NOMO-1 treated with dmso at 0.1 percent for 144 hours (cell line): ENCODE measurements at regions not wholly inside any gene's neighbourhood (a gene's known extent, or its start where the extent isn't known, plus 50 kb on each side); places are given as distances from the start of the nearest gene placed in this dataset.

Experiments used
- DNase-seq: peaks from one replicate; lab custom pipeline; 2025; ENCODE audit not compliant: unreplicated experiment; lab: John Stamatoyannopoulos, UW

DNA sequence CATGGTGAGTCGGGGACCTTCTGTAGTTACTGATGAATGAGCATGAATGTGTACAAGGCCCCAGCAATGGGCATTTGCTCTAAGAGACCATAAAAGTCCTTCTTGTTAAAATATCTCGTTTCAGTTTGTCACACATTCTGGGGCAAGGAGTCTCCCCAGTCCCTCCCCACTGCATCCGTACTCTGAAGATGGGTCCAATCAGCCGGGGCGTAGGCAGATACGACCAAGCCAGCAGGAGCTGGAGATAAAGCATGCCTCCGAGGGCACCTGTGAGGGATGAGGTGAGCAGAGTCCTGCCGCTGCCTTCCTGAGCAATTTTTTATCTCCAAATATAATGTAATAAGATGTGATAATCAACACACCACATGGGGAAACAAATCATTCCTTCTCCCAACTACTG lies 528.5 kb downstream of the BCL11B start:
- DNase-seq = no peak

DNA sequence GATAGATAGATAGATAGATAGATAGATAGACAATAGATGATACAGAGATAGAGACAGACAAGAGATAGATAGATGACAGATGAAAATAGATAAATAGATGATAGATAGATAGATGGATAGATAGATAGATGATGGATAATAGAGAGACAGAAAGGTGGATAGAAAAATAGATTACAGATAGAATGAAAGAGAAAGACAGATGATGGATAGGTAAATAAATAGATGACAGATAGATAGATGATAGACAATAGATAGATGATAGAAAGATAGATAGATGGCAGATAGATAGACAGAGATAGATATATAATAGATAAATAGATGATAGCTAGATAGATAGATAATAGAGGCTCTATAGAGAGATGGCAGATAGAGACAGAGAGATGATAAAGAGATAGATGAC lies 523.0 kb downstream of the BCL11B start:
- no peak for DNase-seq

DNA sequence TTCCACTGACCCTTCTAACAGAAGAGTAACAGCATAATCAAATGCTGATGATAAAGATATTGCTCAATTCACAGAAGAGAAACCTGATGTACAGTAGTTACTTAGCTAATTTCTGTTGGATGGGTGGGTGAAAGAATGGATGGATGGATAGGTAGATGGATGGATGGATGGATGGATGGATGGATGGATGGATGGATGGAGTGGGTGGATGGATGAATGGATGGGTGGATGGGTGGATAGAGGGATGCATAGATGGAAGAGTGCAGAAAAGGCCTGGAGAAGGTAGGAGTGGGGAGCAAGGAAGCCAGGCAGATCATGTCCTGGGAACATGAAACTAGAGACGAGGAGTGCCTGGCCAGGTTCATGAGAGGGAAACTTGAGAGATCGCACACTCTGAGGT lies 520.9 kb downstream of the BCL11B start:
- DNase-seq = no peak

DNA sequence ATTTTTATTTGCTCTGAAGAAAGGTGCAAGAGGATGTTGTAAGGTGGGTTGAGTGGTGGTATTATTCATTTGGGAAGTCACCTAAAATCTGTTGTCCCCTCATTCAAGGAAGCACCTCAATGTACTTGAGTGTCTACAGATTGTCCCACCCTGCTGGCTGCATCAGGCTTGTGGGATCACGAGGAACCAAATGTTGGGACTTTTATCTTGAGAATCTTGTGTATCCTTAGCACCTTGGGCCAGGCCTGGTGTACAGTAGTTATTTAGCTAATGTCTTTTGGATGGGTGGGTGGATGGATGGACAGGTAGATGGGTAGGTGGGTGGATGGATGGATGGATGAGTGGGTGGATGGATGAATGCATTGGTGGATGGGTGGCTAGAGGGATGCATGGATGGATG lies 519.3 kb downstream of the BCL11B start:
- no peak for DNase-seq

DNA sequence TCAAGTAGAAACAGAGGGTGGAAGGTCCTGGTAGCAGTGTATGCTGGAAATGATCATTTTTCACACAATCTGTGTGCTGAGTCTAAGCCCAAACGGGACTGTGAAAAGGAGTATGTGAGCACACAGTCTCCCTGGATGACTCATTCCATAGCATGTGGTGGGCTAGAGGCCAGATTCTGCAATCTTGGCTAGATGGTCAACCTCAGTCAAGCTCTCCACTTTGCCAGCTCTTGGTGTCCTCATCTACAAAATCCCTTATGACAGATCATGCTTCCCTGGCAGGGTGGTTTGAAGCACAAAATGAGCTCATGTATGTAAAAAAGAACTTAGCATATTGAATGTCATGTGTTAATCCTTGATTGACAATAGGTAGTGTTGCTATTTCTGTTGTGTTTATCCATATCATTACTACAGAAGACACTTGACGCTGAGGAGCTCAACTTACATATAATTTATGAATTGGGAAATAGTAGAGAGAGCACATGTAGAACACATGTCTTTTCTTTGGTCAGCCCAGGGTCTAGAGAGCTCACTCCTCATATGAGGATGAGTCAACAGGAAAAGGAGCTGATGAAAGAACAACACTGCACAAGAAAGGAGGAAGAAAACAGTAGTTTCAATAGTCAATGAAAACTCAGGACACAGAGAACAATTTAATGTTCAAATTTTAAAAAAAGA lies 517.5 kb downstream of the BCL11B start:
- DNase-seq = peak; percentile 51

DNA sequence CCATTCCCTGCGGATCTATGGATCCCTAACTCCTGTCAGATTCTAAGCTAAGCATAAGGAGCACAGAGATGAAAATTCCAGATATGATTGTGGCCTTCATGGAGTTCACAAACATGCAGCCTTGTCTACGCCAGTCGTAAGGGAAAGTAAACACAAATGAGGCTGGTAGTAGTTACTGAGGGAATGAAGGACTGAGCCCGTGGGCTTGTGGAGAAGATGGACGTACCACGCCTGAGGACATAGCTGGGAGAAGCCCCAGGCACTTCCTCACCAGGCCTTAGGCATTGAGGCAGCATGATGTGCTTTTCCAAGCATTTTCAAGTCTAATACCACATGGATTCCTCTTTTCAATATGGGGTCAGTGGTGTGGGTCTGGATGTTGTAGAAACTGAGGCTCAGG lies 515.2 kb downstream of the BCL11B start:
- no peak for DNase-seq

DNA sequence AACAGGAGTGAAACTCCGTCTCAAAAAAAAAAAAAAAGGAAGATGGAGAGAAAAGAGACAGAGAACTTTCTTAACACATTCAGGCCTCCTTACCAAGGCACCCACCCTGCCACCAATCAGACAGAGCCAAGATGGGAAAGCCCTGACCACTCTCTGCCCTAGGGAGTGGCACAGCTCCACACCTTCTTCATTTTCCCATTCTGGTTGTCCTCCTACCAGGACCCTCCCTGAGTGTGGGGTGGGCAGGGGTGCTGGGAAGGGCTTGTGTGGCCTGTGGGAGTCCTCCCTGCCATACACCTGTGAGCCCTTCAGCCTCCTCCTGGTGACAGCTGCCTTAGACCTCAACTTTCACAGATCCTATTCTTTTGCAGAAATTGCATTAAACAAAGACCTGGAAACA lies 513.6 kb downstream of the BCL11B start:
- DNase-seq = no peak

DNA sequence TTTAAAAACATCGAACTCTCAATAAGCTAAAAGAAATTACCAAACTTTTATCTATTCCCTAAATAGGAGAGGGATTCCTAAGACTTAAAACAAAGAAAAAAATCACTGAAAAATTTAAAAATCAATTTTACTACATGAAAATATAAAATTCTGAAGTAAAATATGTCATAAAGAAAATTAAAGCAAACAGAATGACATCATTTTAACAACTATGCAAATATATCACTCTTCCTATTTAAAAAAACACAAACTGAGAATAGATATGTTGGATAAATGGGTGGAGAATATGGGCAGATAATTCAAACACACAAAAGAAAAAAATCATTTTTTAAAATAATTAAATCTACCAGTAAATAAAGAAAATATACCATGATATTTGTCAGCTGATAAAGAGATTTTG lies 510.0 kb downstream of the BCL11B start:
- DNase-seq = no peak

DNA sequence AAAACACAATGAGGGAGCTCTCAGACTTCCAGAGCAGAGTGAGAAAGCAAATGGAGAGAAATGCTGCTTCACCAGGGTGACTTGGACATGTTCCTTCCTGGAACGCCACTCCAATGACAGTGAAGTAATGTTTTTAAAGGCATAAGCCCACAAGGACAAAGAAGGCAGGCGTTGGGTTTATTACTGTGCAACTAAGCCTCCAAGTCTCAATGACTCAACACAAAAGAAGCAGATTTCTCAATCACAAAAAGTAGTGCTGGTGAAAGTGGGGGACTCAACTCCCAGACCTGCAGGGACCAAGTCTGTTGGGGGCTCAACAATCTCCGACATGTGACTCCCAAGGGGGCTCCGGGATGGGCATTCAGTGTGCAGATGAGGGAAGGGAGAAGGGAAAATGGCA lies 505.2 kb downstream of the BCL11B start:
- DNase-seq = no peak

DNA sequence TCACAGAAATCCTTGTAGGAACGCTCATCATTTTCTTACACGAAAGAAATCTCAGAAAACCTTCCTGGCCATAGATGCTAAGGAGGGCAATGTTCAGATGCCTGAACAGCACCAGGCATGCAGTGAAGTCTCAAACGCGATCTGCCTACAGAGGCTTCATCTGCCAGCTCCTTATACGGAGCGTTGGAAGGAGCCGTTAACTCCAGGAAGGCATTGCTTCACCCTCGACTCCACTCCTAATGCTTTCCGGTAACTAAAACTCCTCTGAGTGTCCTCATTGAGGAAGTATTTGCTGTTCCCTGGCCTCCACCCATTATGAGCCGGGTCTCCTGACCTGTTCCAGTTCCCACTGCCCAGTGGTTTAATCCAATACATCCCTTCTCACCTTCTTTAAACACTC lies 502.7 kb downstream of the BCL11B start:
- DNase-seq = no peak

DNA sequence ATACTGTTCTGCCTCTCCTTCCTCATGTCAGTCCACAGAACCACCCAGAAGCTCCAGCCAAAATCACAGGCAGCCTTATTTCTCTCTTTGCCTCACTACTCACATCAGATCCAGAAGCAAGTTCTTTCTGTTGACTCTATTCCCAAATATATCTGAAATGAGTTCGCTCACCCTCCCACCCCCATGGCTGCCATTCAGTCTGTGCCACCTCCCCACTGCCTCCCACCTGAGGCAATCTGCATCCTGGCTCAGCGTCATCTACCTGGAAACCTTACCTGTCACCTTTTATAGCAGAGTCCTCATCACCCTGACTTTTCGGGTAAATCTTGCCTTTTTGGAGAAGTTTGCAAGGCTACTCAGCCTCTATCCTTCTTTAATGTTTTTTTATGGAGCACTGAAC lies 501.8 kb downstream of the BCL11B start:
- DNase-seq = no peak

DNA sequence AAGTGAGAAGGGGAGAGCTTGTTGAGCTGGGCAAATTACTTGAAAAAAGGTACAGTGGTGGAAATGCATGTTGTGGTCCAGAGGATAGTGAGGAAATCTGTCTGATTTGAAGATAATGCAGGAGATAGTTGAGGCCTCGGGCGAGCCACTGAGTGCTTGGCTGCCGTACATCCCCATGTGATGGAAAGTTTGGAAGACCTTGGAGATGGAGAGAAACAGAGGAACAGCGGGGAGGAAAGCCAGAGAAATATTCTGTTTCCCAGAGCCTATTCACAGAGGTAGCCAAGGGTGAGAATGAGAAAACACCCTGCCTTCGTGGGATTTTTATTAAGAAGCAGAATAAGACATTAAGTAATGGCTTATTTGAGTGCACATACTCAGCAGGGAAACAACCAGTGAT lies 498.2 kb downstream of the BCL11B start:
- no peak for DNase-seq

DNA sequence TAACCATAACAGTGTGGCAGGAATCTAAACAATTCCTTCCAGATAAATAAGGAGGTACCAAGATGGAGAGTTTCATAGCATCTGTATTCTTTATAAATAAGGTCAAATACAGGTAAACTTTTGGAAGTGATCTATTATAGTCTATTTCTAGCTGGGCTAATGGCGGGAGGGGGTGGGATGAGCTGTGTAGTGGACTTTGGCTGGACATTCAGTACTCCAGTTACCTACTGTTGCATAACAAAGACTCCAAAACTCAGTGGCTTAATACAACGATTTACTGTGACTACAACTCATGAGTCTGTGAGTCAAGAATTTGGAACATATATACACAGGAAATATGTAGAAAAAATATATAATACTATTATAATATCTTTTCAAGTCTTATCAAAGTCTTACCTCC lies 496.1 kb downstream of the BCL11B start:
- no peak for DNase-seq

DNA sequence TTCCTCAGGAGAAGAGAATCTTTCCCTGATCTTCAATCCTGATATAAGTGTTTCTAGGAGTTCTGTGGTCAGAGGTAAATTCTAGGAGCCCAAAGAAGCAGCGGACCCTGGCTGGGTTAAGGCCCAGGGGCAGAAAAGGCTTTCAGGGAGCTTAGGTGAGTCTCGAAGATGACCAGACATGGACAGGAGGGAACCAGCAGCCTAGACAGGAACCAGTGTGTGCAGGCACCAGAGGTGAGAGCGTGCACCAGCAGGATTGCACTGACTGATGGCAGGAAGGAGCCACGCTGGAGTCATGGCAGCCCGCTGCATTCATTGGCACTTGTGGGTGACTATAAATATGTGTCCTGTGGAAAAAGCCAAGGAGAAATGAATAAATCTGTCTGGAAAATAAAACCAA lies 489.9 kb downstream of the BCL11B start:
- DNase-seq = no peak

DNA sequence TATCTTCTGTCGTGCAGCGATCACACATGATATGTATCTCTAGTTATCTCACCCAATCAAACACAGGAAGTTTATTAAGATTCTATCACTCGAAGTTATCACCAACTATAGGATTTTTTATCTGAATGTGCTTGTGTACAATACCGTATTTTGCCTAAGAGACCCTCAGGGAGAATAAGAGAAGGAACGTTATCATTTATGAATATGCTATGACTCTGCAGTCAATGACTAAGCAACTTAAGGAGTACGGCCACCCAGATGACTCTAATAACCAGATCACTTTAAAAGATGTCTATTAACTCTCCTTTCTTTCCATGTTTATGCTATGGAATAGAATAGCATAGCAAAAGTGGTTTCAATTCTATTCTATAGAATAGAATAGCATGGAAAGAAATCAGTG lies 486.4 kb downstream of the BCL11B start:
- no peak for DNase-seq

DNA sequence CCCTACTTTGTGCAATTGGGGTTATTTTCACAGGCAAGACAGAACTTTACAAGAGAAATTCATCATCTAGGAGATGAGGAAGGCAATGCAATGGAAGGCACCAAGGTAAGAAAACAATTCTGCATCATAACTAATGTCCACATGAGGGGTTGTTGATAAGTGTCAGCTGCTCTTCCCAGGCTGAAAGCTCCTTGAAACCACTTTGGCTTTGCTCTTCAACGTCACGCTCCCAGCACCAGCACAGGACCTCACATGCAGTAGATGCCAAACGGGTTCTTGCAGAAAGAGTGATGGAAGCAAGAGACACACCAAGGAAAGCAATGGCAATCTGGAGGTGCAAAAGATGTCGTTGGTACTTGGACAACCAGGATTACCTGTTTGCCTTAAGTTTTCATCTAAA lies 485.5 kb downstream of the BCL11B start:
- DNase-seq = no peak

DNA sequence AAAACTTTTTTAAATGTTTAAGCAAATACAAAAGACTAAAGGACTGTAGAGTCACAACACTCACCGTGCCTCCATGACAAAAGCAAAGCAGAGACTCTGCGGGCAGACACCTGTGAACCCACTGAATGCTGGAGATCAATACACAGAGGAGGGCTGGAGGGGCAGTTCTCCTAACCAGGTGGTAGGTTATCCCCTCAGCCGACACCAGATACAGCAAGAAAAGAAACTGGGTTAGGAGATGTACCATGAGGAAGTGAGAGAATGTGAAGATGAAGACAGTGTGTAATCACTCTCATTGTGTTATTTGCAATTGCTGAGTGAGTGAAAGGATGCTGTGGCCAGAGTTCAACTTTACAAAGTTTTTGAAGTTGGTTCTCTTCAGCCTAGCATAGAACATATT lies 480.3 kb downstream of the BCL11B start:
- no peak for DNase-seq

DNA sequence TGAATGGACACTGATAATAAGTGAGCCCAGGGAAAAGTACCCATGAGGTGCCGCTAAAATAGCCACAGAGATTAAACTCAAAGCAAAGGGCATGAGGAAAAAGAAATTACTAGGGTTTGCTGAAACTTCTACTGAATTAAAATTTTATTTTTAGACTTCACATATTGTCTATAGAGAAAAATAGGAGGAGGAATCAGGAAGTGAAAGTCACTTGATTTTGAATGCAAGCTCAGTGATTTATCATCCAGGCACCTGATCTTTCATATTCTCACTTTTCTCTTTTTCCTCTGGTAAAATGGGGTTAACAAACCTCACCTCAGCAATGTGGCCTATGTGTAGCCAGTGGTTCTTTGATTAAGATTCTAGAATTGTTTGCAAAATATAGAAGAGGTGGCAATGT lies 479.8 kb downstream of the BCL11B start:
- no peak for DNase-seq

DNA sequence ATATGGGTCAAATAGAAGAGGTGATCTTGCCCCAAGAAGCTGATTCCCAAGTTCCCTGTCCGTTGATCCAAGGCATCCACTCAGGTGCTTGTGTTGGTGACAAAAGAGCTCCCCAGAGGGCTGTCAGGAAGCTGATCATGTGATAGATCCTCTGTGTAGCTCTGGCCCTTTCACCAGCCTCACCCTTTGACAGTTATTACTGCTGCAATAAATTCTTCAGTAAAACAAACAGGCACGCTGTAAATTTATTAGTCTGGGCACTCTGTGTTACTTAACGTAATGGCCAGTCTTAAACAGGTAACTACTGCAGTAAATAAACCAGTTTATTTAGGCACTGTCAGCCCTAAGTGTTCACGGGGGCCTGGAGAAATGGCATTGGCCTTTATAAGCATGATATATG lies 473.9 kb downstream of the BCL11B start:
- no peak for DNase-seq

DNA sequence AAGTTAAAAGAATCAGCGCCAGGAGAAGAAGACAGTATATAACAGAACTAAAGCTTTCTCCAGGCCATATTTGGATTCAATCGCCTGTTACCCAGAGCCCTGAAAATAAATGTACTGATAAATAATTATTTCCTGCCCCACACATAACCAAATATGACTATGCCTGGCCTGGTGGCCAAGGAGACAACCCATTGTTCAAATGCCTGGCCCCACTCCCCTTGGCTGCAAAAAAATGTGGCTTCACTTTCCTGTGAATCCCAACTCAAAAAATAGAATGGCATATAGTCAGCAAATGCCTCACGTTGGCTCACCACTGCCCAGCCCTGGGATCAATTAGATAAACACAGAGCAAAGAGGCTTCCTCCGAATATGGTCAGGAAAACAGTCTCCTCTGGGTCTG lies 472.1 kb downstream of the BCL11B start:
- no peak for DNase-seq

DNA sequence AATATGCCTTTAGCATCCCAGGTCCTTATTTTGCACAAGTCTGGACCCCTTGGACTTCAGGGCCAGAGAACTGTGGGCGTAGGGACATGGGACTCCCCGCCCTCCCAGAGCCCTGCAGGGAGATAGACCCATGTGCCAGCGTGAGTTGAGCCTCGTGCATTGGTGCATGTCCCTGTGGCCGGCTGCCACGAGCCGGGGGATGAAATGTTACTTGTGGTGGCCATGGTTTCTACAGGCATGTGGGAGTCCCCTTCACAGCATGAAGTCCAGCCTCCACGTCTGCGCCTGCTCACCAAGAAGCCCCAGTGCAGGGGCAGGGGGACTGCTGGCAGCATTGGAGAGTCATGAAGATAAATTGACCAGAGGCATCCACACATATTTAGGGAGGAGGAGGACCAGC lies 470.0 kb downstream of the BCL11B start:
- no peak for DNase-seq

DNA sequence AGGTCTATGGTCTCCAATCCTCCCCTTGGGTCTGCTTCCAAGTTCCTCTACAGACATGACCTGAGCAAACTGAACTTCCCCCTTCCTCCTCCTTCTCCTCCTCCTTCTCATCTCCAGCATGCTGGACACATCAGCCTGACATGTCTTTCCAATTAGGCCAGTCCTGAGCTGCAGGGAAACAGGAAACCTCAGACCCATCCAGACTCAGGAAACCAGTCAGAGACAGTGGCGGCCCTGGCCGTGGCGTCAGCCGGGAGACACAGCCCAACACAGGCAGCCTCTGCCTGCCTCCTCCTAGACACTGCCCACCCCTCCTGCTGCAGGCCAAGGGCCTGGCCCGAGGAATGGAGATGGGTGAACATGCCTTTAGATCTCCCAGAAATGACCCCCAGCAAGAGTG lies 468.8 kb downstream of the BCL11B start:
- DNase-seq = no peak

DNA sequence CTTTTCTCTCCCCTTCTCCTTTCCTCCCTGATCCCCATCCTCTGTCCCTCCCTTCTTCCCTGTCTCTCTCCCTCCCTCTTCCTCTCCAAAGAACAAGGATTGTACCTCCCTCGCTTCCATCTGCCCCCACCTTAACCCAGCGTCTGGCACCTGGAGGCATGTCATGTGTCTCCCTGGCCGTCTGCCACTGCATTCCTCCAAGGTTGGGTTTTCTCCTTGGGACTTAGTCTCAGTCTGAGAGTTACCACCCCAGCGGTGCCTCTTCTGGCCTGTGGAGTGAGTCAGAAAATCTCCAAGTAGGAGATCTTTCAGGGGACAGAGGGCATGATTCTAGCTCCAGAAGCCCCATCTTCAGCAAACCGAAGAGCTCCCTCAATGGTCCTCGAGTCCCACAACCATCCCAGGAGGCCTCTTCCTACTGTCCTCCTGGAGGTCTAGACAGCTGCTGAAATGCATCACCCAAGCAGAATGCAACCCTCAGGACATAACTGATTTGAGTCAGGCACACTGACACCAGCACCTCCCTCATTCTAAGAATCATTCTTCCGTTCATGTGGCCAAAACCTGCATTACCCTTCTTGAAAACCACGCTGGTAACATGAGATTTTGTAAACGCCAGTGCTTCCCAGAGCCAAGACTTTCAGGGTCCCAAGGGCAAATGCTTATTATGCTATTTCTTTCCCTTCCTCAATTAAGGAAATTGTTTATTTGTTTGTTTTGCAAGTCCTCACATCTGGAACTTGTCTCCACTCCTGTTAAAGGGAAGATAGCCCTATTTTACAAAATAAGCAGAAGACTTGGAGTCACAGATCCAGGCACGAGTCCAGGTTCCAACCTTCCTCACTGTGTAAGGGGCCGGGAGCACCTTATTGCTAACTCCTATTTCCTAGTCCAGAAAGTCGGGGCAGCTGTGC lies 463.2 kb downstream of the BCL11B start:
- no peak for DNase-seq
